Erythroblast (primary cell): ENCODE measurements at regions not wholly inside any gene's neighbourhood (a gene's known extent, or its start where the extent isn't known, plus 50 kb on each side); places are given as distances from the start of the nearest gene placed in this dataset.
"Not testable (repeated sequence)": the region's sequence is repeated elsewhere in the genome, so short reads cannot be mapped to it uniquely, and the experiment has no call there.

Experiments used
- DNase-seq, 2 experiments: peaks; one replicate each; lab custom pipeline; 2025; lab: John Stamatoyannopoulos, UW
- GATA1 ChIP-seq: IDR thresholded peaks from 2 replicates; pipeline ENCODE4 v1.6.1; 2011; ENCODE audit warnings: low read depth, mild to moderate bottlenecking, control low read depth, low read length, moderate library complexity
- POLR2A ChIP-seq: IDR thresholded peaks from 2 replicates; pipeline ENCODE4 v1.6.1; 2011; ENCODE audit warnings: mild to moderate bottlenecking, low read length

DNA sequence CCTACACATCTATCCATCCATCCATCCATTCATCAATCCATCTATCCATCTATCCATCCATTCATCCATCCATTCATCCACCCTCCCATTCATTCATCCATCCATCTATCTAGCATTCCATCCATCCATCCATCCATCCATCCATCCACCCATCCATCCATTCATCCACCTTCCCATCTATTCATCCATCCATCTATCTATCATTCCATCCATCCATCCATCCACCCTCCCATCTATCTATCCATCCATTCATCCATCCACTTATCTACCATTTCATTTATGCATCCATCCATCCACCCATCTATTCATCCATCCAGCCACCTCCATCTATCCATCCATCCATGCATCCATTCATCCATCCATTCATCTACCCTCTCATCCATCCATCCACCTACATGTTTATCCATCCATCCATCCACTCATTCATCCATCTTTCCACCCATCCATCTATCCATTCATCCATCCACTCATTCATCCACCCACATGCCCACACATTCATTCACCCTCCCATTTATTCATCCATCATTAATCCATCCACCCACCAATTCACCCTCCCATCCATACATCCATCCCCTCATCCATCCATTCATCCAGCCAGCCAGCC is 258.5 kb downstream of the CRLF2 start:
- DNase-seq: no peak
- TF ChIP-seq POLR2A (no peak), GATA1 (no peak)

DNA sequence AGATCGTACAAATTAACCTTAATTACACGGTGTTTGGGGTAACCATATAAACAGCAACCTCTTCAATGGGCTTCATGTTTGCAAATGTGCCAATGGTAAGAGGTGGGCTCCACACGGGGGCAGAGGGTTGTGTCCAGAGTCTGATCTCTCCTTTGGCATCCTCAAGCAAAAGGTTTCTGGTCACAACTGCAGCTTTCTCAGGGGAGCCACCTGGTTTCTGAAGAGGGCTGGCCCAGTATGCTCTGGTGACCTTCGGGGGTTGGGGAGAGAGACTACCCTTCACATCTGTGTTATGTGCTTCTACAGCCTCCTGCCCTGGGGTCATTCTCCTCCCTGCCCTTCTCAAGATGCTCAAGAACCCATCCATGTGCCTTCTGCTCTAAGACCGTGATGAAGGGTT is 259.6 kb downstream of the CRLF2 start:
- DNase-seq: no peak
- TF ChIP-seq POLR2A (no peak), GATA1 (no peak)

DNA sequence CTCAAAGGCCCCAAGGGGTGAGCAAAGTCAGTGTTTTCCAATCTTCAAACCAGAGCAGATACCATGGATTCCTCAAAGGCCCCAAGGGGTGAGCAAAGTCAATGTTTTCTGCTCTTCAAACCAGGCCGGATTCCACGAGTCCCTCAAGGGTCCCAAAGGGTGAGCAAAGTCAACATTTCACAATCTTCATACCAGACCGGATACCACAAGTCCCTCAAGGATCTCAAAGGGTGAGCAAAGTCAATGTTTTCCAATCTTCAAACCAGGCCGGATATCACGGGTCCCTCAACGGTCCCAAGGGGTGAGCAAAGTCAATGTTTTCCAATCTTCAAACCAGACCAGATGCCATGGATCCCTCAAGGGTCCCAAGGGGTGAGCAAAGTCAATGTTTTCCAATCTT is 265.2 kb downstream of the CRLF2 start:
- not testable (repeated sequence) for DNase-seq

DNA sequence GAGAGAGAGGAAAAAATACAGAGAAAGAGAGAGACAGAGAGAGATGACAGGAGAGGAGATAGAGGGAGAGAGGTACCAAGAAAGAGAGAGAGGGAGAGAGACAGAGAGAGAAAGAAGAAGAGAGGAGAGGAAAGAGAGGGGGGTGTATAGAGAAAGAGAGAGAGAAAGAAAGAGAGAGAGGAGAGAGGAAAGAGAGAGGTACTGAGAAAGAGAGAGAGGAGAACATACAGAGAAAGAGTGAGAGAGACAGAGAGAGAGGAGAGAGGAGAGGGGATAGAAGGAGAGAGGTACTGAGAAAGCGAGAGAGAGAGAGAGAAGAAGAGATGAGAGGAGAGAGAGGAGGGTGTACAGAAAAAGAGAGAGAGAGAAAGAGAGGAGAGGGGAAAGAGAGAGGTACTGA is 269.4 kb downstream of the CRLF2 start:
- DNase-seq: no peak
- TF ChIP-seq POLR2A: no peak
- no peak for TF ChIP-seq GATA1

DNA sequence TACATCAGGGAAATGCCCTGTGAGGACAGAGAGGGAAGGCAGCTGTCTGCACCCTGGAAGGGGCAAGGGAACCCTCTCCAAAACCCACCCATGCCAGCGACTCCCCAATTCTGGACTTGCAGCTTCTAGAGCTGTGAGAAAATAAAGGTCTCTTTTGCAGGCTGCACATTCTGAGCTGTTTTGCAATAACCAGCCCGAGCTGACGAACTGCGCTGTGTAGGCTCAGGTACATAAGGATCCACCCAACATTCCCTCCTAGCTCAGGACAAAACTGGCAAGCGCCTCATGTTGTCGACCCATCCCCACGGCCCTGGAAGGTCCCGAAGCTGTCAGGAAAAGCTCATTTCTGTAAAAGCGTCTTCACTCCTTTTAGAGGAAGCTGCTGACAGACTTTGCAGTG is 271.8 kb downstream of the CRLF2 start:
- no peak for TF ChIP-seq GATA1
- no peak for DNase-seq

DNA sequence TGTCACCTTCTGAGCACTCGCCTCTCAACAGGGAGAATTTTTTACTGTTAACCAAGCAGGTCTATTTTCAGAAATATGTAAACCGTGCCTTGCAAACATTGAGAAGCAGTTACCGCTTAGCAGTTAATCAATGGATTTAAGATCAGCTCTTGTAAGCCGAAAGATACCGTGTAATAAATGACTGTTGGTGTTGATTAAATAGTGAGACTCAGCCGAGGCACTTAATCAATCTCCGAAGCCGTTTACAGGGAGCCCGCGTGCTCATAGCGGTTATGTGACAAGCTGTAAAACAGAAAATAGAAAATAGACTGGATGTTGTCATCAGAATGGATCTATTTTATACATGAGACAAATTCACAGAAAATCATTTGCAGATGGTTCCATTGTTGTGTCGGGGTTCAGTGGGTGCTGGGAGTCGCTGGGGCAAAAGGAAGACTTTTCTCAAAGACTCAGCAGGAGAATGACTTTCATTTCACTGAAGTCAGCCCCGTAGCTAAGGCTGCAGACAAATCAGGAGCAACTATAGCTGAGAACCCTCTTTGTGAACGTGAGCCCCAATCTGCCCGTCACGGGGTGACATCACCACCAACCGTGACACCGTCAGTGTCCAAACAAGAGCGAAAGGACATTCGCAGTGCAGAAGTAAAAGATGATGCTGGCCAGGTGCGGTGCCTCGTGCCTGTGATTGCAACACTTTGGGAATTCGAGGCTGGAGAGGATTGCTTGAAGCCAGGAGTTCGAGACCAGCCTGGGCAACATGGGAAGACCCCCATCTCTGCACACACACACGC is 275.3 kb downstream of the CRLF2 start:
- no peak for TF ChIP-seq POLR2A
- TF ChIP-seq GATA1: no peak
- DNase-seq: no peak

DNA sequence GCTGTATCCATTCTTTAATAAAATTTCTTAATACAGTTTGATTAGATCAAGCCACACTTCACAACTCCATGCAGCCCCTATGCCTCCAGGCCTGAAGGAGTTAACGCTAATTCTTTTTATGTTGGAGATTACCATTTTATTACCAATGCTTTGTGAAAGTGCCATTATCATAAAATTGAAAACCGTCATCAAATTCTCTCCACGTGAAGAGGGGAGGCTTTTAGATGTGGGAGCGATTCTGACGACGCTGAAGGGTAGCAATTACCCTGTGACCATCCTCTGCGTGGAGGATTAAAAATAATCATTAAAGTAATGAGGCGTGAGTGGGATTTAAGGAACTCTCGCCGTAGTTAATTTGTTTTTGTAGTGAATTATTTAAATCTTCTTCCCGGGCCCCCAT is 278.8 kb downstream of the CRLF2 start:
- no peak for TF ChIP-seq GATA1
- TF ChIP-seq POLR2A: no peak

DNA sequence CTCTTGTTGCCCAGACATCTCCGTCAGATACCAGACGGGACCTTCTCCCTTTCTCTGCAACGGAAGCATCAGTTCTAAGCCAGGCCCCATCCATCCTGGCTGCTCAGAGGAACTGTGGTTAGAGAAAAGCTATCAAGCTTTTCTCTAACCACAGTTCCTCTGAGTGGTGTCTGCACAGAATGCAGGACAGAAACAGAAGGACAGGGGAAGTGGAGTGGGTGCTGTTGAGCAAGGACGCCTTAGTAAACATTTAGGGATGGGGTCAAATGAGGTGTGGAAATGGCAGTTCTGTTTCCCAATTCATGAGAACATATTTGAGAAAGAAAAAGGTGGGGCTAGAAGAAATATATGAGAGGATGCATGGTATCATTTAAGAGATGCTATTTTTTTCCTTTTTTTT is 283.8 kb downstream of the CRLF2 start:
- TF ChIP-seq POLR2A (no peak), GATA1 (no peak)
- DNase-seq: no peak

More for the DNA sequence above, 278.8 kb downstream of the CRLF2 start:
- DNase-seq: no peak

DNA sequence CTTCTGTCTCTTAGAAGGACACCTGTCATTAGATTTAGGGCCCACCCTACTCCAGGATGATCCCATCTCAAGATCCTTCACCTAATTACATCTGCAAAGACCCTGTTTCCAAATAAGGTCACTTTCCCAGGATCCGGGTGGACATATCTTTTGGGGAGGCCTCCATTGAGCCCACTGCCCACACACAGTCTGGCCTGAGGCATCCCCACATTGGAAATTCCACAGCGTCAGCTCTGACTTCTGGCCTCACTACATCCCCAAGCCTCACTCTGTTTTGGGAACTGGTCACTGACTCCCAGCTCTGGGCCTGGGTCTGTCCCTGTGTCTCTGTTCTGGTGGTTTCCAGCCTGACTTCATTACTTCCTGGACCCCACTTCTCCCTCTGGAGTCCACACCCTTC is 285.5 kb downstream of the CRLF2 start:
- no peak for TF ChIP-seq POLR2A
- TF ChIP-seq GATA1: no peak
- no peak for DNase-seq

DNA sequence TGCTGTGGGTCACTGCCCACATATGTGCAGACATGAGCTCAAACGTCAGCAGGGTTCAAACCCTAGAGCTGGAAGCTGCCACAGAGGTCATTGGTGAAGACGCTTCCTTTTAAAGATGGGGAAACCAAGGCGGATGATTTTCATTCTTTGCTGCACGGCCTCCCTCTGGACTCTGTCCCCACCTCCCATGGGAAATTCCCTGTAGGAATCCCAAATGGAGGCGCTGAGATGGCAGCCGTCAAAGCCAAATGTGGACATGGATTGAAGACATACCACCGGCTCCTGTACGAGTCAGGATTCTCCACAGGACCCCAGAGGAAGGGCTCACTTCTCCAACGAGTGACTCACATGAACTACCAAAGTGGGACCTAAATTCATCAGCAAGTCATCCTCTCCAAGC is 286.4 kb downstream of the CRLF2 start:
- DNase-seq: no peak
- TF ChIP-seq GATA1 (no peak), POLR2A (no peak)

DNA sequence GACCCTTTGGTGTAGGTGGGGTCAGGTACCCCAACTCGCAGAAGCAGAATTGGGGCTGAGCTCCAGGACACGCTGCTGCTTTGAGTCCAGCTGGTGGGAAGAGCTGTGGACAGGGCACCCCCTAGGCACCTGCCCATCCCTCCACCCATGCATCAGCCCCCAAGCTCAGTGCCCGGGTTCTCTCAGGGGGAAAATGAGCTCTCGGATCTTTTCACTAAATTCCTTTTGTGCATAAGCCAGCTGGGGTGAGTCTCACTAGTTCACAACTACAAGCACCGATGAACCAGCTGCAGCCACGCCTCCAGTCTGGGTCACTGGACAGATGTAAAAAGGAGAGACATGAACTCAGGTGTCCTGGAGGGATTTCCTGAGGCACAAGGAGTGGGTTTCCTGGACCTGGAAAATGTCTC is 286.8 kb downstream of the CRLF2 start:
- TF ChIP-seq GATA1: no peak
- TF ChIP-seq POLR2A: no peak
- no peak for DNase-seq

DNA sequence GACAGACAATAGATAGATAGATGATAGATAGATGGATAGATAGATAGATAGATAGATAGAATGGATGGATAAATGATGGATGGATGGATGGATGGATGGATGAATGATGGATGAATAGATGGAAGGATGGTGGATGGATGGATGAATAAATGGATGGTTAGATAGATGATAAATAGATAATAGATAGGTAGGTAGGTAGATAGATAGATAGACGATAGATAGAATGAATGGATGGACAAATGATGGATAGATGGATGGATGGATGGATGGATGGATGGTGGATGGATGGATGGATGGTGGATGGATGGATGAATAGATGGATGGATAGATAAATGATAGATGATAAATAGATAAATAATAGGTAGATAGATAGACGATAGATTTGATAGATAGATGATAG is 287.4 kb downstream of the CRLF2 start:
- TF ChIP-seq POLR2A (no peak), GATA1 (no peak)
- DNase-seq: no peak

DNA sequence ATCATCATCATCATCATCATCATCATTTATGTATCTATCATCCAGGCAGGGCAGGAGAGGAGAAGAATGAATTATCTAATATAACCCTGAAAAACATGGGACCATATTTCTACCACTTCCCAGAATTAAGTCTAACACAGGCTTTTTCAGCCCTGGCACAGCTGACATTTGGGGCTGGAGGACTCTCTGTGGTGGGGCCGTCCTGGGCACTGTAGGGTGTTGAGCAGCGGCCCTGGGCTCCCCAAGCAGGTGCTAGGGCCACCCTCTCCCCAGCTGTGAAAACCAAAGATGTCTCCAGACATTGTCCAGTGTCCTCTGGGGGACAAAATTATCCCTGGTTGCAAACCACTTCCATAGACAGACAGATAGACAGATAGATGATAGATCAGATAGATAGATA is 288.4 kb downstream of the CRLF2 start:
- DNase-seq: no peak
- TF ChIP-seq POLR2A: no peak
- TF ChIP-seq GATA1: no peak

DNA sequence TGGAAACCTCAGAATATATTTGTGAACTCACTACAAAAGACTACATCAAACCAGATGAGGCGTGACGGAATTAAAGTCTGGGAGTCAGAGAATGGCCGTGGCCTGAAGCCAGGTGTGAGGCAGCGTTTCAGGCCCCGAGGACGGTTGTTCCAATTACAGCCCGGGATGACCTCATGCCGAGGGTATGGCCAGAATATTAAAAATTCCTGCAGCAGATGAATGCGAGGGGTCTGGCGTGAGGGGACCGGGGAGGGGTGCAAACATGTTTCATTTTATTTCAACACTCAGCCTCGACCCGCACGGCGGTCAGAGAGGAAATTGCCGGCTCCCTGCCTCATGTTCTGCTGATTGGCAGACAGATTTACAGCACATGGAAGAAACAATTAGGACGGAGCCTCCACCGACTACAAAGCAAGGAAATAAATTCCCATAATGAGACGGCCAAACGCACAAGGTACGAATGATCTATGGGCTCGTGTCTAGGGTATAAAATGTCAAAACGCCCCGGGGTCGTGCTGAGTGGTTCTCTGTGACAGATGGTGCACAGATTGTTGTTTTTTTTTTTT is 289.7 kb downstream of the SHOX start:
- DNase-seq: no peak
- no peak for TF ChIP-seq POLR2A
- no peak for TF ChIP-seq GATA1

DNA sequence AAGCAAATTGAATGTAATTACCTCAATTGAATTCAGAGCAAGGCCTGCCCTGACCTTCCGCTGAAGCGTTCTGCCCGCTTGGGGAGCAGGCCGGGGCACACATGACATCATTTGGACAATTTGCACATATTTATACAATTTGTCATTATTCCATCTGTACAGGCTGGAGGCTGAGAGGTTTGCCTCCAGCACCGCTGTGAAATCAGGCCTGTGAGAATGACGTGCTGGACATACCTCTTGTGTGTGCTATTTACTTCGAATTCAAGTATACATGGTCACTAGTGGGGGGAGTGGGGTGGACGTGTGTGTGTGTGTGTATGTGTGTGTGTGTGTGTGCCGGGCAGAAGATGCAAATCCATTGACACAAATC is 285.6 kb downstream of the SHOX start:
- TF ChIP-seq POLR2A: no peak
- TF ChIP-seq GATA1: no peak
- no peak for DNase-seq
